ENCODE measurements at regions not wholly inside any gene's neighbourhood (a gene's known extent, or its start where the extent isn't known, plus 50 kb on each side); places are given as distances from the start of the nearest gene placed in this dataset.
"Not testable (repeated sequence)": the region's sequence is repeated elsewhere in the genome, so short reads cannot be mapped to it uniquely, and the experiment has no call there.

GRCh38 chr10:4271193-4271592 is 486.2 kb upstream of the KLF6 start:
- H3K9ac ChIP-seq (ENCODE audit: control insufficient read depth, extremely low read depth, insufficient read depth, low read length), result no peak overlapping the region
- no peaks in the 10 kb centered on the region for H3K79me2 ChIP-seq (ENCODE audit: control insufficient read depth, insufficient read depth, low read length)
- H3K4me1 ChIP-seq (ENCODE audit: control insufficient read depth, extremely low read depth, insufficient read depth, low read length), result peaks cover 14% of the 10 kb centered on the region
- no peaks in the 10 kb centered on the region for H3K27me3 ChIP-seq (ENCODE audit: control insufficient read depth, extremely low read depth, insufficient read depth, low read length)
- no peaks in the 10 kb centered on the region for H3K9me3 ChIP-seq (ENCODE audit: control insufficient read depth, low read depth, low read length)
- DNase-seq (ENCODE audit: low read depth, low spot score), result no peak
- H3K36me3 ChIP-seq (ENCODE audit: control insufficient read depth in 2 of 2, extremely low read depth in 1 of 2, insufficient read depth in 2 of 2, low read length in 2 of 2), result no peaks in the 10 kb centered on the region
- no peak overlapping the region for H3K4me2 ChIP-seq (ENCODE audit: control insufficient read depth, extremely low read depth, insufficient read depth, low read depth, low read length)
- H3K4me3 ChIP-seq (ENCODE audit: control insufficient read depth in 2 of 3, extremely low read depth in 1 of 3, insufficient read depth in 2 of 3, low read depth in 1 of 3, low read length in 3 of 3), result no peak overlapping the region
- H3K27ac ChIP-seq (ENCODE audit: control insufficient read depth, insufficient read depth, low read length), result no peak overlapping the region
- TF ChIP-seq CTCF (optimal IDR thresholded peaks at IDR 0.05 in 1 of 3, IDR thresholded peaks at IDR 0.05 in 1 of 3, conservative IDR thresholded peaks at IDR 0.05 in 1 of 3; ENCODE audit: extremely low read depth in 1 of 3, insufficient read depth in 2 of 3, low read length in 3 of 3), result no peak
- H3K9me1 ChIP-seq (ENCODE audit: control insufficient read depth, extremely low read depth, insufficient read depth, low read length), result no peaks in the 10 kb centered on the region
- FAIRE-seq, result no peak
- H4K20me1 ChIP-seq (ENCODE audit: control insufficient read depth, extremely low read depth, insufficient read depth, low read length), result no peaks in the 10 kb centered on the region
- dilution Hi-C loops (cut with MboI; ENCODE audit: extremely low pct_ligation_motif_present, low sequenced_read_pairs), result no loop called here
- no peak overlapping the region for H2AFZ ChIP-seq (ENCODE audit: control insufficient read depth, low read length)

DNA sequence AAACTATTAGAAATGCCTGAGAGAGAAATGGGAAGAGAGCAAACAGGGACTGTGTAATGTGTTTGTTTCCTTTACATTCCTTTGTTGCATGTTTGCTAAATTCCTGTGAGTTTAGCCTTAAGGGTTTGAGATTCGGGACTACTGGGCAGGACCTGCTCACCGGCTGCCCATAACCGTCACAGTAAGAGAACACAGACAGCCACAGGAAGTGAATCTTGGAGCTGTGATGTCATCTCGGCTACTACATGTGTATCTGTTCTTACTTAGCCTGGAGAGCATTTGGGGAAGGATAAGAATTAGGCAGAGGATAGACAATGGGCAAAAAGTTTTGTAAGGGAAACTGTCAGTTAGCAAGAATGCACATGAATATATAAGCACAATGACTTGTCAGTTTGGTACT is 485.1 kb upstream of the KLF6 start:
- FAIRE-seq, result peak; percentile 89
- Histone ChIP-seq H2AFZ (ENCODE audit: control insufficient read depth, low read length) (peak overlapping the region; percentile 15), H3K4me2 (ENCODE audit: control insufficient read depth, extremely low read depth, insufficient read depth, low read depth, low read length) (peak overlapping the region; percentile 24), H4K20me1 (ENCODE audit: control insufficient read depth, extremely low read depth, insufficient read depth, low read length) (no peaks in the 10 kb centered on the region), H3K79me2 (ENCODE audit: control insufficient read depth, insufficient read depth, low read length) (no peaks in the 10 kb centered on the region), H3K27ac (ENCODE audit: control insufficient read depth, insufficient read depth, low read length) (peak overlapping the region; percentile 15), H3K9ac (ENCODE audit: control insufficient read depth, extremely low read depth, insufficient read depth, low read length) (no peak overlapping the region), H3K4me3 (ENCODE audit: control insufficient read depth in 2 of 3, extremely low read depth in 1 of 3, insufficient read depth in 2 of 3, low read depth in 1 of 3, low read length in 3 of 3) (no peak overlapping the region), H3K36me3 (ENCODE audit: control insufficient read depth in 2 of 2, extremely low read depth in 1 of 2, insufficient read depth in 2 of 2, low read length in 2 of 2) (no peaks in the 10 kb centered on the region), H3K4me1 (ENCODE audit: control insufficient read depth, extremely low read depth, insufficient read depth, low read length) (peaks cover 14% of the 10 kb centered on the region), H3K27me3 (ENCODE audit: control insufficient read depth, extremely low read depth, insufficient read depth, low read length) (no peaks in the 10 kb centered on the region), H3K9me1 (ENCODE audit: control insufficient read depth, extremely low read depth, insufficient read depth, low read length) (no peaks in the 10 kb centered on the region), H3K9me3 (ENCODE audit: control insufficient read depth, low read depth, low read length) (no peaks in the 10 kb centered on the region)
- dilution Hi-C loops (cut with MboI; ENCODE audit: extremely low pct_ligation_motif_present, low sequenced_read_pairs), result no loop called here
- DNase-seq (ENCODE audit: low read depth, low spot score), result peak; percentile 66
- no peak for TF ChIP-seq EZH2 (IDR thresholded peaks at IDR 0.05; ENCODE audit: low read length)
- no peak for TF ChIP-seq CTCF (optimal IDR thresholded peaks at IDR 0.05 in 1 of 3, IDR thresholded peaks at IDR 0.05 in 1 of 3, conservative IDR thresholded peaks at IDR 0.05 in 1 of 3; ENCODE audit: extremely low read depth in 1 of 3, insufficient read depth in 2 of 3, low read length in 3 of 3)

GRCh38 chr10:4268490-4268889 is 483.5 kb upstream of the KLF6 start:
- H2AFZ ChIP-seq (ENCODE audit: control insufficient read depth, low read length); H3K9me3 ChIP-seq (ENCODE audit: control insufficient read depth, low read depth, low read length); H3K4me2 ChIP-seq (ENCODE audit: control insufficient read depth, extremely low read depth, insufficient read depth, low read depth, low read length); H3K79me2 ChIP-seq (ENCODE audit: control insufficient read depth, insufficient read depth, low read length); H3K4me3 ChIP-seq (ENCODE audit: control insufficient read depth in 2 of 3, extremely low read depth in 1 of 3, insufficient read depth in 2 of 3, low read depth in 1 of 3, low read length in 3 of 3); dilution Hi-C loops (cut with MboI; ENCODE audit: extremely low pct_ligation_motif_present, low sequenced_read_pairs); H3K27me3 ChIP-seq (ENCODE audit: control insufficient read depth, extremely low read depth, insufficient read depth, low read length); H4K20me1 ChIP-seq (ENCODE audit: control insufficient read depth, extremely low read depth, insufficient read depth, low read length); H3K9me1 ChIP-seq (ENCODE audit: control insufficient read depth, extremely low read depth, insufficient read depth, low read length); FAIRE-seq; H3K9ac ChIP-seq (ENCODE audit: control insufficient read depth, extremely low read depth, insufficient read depth, low read length); H3K36me3 ChIP-seq (ENCODE audit: control insufficient read depth in 2 of 2, extremely low read depth in 1 of 2, insufficient read depth in 2 of 2, low read length in 2 of 2); H3K27ac ChIP-seq (ENCODE audit: control insufficient read depth, insufficient read depth, low read length); DNase-seq (ENCODE audit: low read depth, low spot score): not testable (repeated sequence)
- H3K4me1 ChIP-seq (ENCODE audit: control insufficient read depth, extremely low read depth, insufficient read depth, low read length), result peaks cover 14% of the 10 kb centered on the region

Data from keratinocyte (primary cell).